Gastrocnemius medialis (tissue), 4 donors: ENCODE measurements at regions not wholly inside any gene's neighbourhood (a gene's known extent, or its start where the extent isn't known, plus 50 kb on each side); places are given as distances from the start of the nearest gene placed in this dataset.

Experiments used
- CTCF ChIP-seq, 5 experiments: fragments of 450-650 bp in 3 of 5; fragments of 200-600 bp in 2 of 5; sonication (generic) in 2 of 5; IDR thresholded peaks in 4 of 5; conservative IDR thresholded peaks in 1 of 5; 1 replicate in 4 of 5; 2 replicates in 1 of 5; pipeline ENCODE4 v1.5.1; 2016 to 2019; ENCODE audit warnings: antibody characterized with exemption in 5 of 5, mild to moderate bottlenecking in 3 of 5, moderate library complexity in 3 of 5
- POLR2A ChIP-seq, 2 donors: fragments of 450-650 bp; IDR thresholded peaks; one replicate each; pipeline ENCODE4 v1.6.1; 2017; ENCODE audit warnings: antibody characterized with exemption in 2 of 2, mild to moderate bottlenecking in 2 of 2, moderate library complexity in 2 of 2

- no peak for TF ChIP-seq CTCF (IDR thresholded peaks at IDR 0.05 in 4 of 5, conservative IDR thresholded peaks at IDR 0.05 in 1 of 5)
- no peak for TF ChIP-seq POLR2A (IDR thresholded peaks at IDR 0.05)
These were observed 185.9 kb upstream of the GATB start for GRCh38 chr4:151946718-151947117.
